SK-N-SH (cell line): ENCODE measurements at regions not wholly inside any gene's neighbourhood (a gene's known extent, or its start where the extent isn't known, plus 50 kb on each side); places are given as distances from the start of the nearest gene placed in this dataset.

Source experiments
- EP300 ChIP-seq, 2 experiments: IDR thresholded peaks; 2 replicates each; pipeline versions ENCODE4 v1.4.0 to v1.6.1; 2012; ENCODE audit warnings: borderline replicate concordance in 1 of 2, low read depth in 1 of 2, low read length in 1 of 2
- EZH2phosphoT487 ChIP-seq: fragments of 200-600 bp; sonication (generic); IDR thresholded peaks from 2 replicates; pipeline ENCODE4 v1.6.1; 2017; ENCODE audit warnings: low read depth, mixed run types, mild to moderate bottlenecking, antibody characterized with exemption, moderate library complexity, borderline replicate concordance
- FOSL2 ChIP-seq: IDR thresholded peaks from 2 replicates; pipeline ENCODE4 v1.4.0; 2012; ENCODE audit warnings: low read depth, mild to moderate bottlenecking, moderate library complexity, borderline replicate concordance
- RCOR1 ChIP-seq: fragments of 150-350 bp; IDR thresholded peaks from 2 replicates; pipeline ENCODE4 v1.6.1; 2017; ENCODE audit warnings: antibody characterized with exemption, low read length
- RXRA ChIP-seq: IDR thresholded peaks from 2 replicates; pipeline ENCODE4 v1.4.0; 2012; ENCODE audit warnings: low read depth, mild to moderate bottlenecking, borderline replicate concordance
- TF ChIP-seq, protein P1 (sequence below): fragments of 200-600 bp; sonication (generic); IDR thresholded peaks from 2 replicates; pipeline ENCODE4 v1.6.1; 2017; ENCODE audit warnings: antibody characterized with exemption, mild to moderate bottlenecking, moderate library complexity
- TF ChIP-seq, protein P2 (sequence below): IDR thresholded peaks from 2 replicates; pipeline ENCODE4 v1.6.1; 2012; ENCODE audit warnings: mild to moderate bottlenecking, low read depth, low read length, moderate library complexity

DNA sequence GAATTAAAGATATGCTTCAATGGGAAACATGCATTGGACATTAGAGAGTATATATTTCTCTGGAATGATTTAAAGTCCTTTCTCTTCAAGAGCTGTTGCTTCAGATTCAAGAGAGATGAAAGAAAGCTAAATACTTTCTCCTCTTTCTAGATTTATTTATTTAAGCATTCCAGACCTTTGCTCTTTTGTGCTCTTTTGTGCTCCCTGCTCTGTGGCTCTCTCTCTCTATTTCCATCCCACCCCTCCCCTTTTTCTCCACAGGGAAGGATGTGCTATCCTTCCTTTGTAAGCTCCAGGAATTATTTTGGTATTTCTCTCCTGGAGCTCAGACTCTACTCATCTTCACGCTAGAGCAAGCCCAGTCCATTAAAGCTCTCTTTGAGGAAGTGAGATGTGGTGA is 871.9 kb upstream of the GBE1 start:
- TF ChIP-seq, protein P1, sequence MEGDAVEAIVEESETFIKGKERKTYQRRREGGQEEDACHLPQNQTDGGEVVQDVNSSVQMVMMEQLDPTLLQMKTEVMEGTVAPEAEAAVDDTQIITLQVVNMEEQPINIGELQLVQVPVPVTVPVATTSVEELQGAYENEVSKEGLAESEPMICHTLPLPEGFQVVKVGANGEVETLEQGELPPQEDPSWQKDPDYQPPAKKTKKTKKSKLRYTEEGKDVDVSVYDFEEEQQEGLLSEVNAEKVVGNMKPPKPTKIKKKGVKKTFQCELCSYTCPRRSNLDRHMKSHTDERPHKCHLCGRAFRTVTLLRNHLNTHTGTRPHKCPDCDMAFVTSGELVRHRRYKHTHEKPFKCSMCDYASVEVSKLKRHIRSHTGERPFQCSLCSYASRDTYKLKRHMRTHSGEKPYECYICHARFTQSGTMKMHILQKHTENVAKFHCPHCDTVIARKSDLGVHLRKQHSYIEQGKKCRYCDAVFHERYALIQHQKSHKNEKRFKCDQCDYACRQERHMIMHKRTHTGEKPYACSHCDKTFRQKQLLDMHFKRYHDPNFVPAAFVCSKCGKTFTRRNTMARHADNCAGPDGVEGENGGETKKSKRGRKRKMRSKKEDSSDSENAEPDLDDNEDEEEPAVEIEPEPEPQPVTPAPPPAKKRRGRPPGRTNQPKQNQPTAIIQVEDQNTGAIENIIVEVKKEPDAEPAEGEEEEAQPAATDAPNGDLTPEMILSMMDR, result no peak
- TF ChIP-seq EP300 (IDR thresholded peaks at IDR 0.05; ENCODE audit: borderline replicate concordance in 1 of 2, low read depth in 1 of 2, low read length in 1 of 2) (no peak), EZH2phosphoT487 (no peak), RCOR1 (no peak), RXRA (no peak), FOSL2 (no peak)
- TF ChIP-seq, protein P2, sequence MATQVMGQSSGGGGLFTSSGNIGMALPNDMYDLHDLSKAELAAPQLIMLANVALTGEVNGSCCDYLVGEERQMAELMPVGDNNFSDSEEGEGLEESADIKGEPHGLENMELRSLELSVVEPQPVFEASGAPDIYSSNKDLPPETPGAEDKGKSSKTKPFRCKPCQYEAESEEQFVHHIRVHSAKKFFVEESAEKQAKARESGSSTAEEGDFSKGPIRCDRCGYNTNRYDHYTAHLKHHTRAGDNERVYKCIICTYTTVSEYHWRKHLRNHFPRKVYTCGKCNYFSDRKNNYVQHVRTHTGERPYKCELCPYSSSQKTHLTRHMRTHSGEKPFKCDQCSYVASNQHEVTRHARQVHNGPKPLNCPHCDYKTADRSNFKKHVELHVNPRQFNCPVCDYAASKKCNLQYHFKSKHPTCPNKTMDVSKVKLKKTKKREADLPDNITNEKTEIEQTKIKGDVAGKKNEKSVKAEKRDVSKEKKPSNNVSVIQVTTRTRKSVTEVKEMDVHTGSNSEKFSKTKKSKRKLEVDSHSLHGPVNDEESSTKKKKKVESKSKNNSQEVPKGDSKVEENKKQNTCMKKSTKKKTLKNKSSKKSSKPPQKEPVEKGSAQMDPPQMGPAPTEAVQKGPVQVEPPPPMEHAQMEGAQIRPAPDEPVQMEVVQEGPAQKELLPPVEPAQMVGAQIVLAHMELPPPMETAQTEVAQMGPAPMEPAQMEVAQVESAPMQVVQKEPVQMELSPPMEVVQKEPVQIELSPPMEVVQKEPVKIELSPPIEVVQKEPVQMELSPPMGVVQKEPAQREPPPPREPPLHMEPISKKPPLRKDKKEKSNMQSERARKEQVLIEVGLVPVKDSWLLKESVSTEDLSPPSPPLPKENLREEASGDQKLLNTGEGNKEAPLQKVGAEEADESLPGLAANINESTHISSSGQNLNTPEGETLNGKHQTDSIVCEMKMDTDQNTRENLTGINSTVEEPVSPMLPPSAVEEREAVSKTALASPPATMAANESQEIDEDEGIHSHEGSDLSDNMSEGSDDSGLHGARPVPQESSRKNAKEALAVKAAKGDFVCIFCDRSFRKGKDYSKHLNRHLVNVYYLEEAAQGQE, result no peak
